ENCODE measurements at regions not wholly inside any gene's neighbourhood (a gene's known extent, or its start where the extent isn't known, plus 50 kb on each side); places are given as distances from the start of the nearest gene placed in this dataset.

- TF ChIP-seq CTCF (IDR thresholded peaks at IDR 0.05) (no peak), EZH2phosphoT487 (IDR thresholded peaks at IDR 0.05) (no peak), EZH2 (IDR thresholded peaks at IDR 0.05) (no peak)
These were observed 275.0 kb downstream of the PTEN start for GRCh38 chr10:88138319-88138848.

Measured in neural progenitor cell (in vitro differentiated cells).